ENCODE measurements at regions not wholly inside any gene's neighbourhood (a gene's known extent, or its start where the extent isn't known, plus 50 kb on each side); places are given as distances from the start of the nearest gene placed in this dataset.

DNA sequence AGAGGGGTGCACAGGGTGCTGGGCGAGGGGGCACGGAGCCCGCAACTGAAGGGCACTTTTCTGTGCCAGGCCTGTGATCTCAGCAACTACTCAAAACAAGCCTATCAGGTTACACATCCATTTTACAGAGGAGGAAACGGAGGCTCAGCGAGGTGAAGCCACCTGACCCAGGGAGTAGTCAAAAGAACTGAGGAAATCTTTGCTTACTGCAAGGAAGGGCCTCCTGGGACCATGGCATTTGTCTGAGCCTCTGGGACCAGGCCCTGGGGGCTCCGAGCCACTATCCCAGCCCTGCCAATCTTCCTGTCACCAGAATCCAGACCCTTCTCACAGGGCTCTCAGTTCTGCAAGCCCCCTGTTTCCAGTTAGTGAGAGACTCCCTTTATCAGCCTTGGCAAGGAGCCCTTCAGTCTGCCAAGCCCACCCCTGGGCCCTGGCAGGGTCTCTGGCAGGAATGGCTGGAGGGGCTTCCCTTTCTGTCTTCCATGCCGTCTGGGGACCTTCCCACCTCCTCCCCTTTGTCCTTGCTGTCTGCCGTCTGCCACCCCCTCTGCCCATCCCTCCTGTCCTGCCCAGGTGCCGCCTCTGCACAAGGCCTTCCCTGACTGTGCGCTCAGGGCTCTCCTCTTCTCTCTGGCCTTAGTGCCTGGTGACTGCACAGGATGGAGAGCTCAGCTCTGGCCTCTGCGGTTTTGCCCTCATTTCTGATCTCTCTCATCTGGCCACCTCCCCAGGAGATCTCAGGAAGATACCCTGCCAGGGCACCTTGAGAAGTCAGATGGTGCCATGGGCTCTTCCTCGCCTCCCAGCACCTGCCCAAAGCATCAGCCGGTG is 194.7 kb upstream of the GLI2 start:
- TF ChIP-seq MLLT1 (IDR thresholded peaks at IDR 0.05) (no peak), NFE2L1 (tag; IDR thresholded peaks at IDR 0.05; ENCODE audit: borderline replicate concordance, low read depth) (no peak), CTCF (IDR thresholded peaks at IDR 0.05 in 2 of 3, conservative IDR thresholded peaks at IDR 0.05 in 1 of 3; ENCODE audit: insufficient read depth in 2 of 3, low read depth in 1 of 3, low read length in 3 of 3) (no peak), STAT6 (CRISPR knock-in tag; IDR thresholded peaks at IDR 0.05) (no peak), MXI1 (IDR thresholded peaks at IDR 0.05; ENCODE audit: low read depth, low read length) (no peak), GATAD2A (IDR thresholded peaks at IDR 0.05) (no peak), ZNF165 (CRISPR knock-in tag; IDR thresholded peaks at IDR 0.05; ENCODE audit: borderline replicate concordance) (no peak), REST (IDR thresholded peaks at IDR 0.05; ENCODE audit: borderline replicate concordance) (no peak), REST (CRISPR knock-in tag; IDR thresholded peaks at IDR 0.05; ENCODE audit: low read depth) (no peak), GABPA (tag; conservative IDR thresholded peaks at IDR 0.05; ENCODE audit: low read depth) (no peak), SNIP1 (IDR thresholded peaks at IDR 0.05; ENCODE audit: low read depth) (no peak), FOS (IDR thresholded peaks at IDR 0.05; ENCODE audit: extremely low read depth, insufficient read length) (no peak)
- TF ChIP-seq, protein P1, sequence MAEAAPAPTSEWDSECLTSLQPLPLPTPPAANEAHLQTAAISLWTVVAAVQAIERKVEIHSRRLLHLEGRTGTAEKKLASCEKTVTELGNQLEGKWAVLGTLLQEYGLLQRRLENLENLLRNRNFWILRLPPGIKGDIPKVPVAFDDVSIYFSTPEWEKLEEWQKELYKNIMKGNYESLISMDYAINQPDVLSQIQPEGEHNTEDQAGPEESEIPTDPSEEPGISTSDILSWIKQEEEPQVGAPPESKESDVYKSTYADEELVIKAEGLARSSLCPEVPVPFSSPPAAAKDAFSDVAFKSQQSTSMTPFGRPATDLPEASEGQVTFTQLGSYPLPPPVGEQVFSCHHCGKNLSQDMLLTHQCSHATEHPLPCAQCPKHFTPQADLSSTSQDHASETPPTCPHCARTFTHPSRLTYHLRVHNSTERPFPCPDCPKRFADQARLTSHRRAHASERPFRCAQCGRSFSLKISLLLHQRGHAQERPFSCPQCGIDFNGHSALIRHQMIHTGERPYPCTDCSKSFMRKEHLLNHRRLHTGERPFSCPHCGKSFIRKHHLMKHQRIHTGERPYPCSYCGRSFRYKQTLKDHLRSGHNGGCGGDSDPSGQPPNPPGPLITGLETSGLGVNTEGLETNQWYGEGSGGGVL (CRISPR knock-in tag; IDR thresholded peaks at IDR 0.05) = no peak
